ENCODE measurements at regions not wholly inside any gene's neighbourhood (a gene's known extent, or its start where the extent isn't known, plus 50 kb on each side); places are given as distances from the start of the nearest gene placed in this dataset.
A peak's percentile ranks its signal among the peaks of the same experiment; 100 is the strongest.

DNA sequence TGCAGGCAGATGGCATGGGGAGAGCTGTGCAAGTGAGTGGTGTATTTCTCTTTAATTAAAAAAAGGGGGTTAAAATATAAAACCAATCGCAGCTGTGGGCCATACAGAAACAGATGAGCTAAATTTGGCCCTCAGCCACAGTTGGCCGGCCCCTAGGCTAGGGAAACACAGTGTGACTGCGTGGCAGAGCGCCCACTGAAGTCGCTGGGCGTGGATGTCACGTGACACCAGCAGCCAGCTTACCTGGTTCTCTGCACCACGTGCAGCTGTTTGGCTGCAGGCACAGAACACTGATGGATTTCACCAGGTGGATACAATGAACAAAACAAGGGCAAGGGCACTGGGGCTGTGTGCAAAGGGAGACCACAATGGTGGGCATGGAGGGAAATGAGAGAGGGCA lies 119.3 kb upstream of the ZNF746 start:
- H3K4me1 ChIP-seq (ENCODE audit: insufficient read depth, low read length, poor library complexity, severe bottlenecking) = peaks cover 3% of the 10 kb centered on the region
- no peak overlapping the region for H3K9ac ChIP-seq (ENCODE audit: low read depth, low read length, poor library complexity, severe bottlenecking)
- H3K9me2 ChIP-seq (replicated peaks; ENCODE audit: low read depth, low read length) = no peaks in the 10 kb centered on the region
- H3K4me3 ChIP-seq (ENCODE audit: low read length, poor library complexity, severe bottlenecking) = no peak overlapping the region
- H3K9me3 ChIP-seq (ENCODE audit: insufficient read depth, low read depth, low read length) = no peaks in the 10 kb centered on the region
- H3K27me3 ChIP-seq (ENCODE audit: insufficient read depth, low read length, poor library complexity, severe bottlenecking) = no peaks in the 10 kb centered on the region
- H2AFZ ChIP-seq (ENCODE audit: low read length) = no peak overlapping the region
- H3F3A ChIP-seq (ENCODE audit: low read depth) = no peaks in the 10 kb centered on the region
- H3K4me2 ChIP-seq (ENCODE audit: low read depth, low read length, poor library complexity, severe bottlenecking) = no peak overlapping the region
- no peak for TF ChIP-seq EZH2phosphoT487 (IDR thresholded peaks at IDR 0.05; ENCODE audit: borderline replicate concordance)
- TF ChIP-seq, protein P1, sequence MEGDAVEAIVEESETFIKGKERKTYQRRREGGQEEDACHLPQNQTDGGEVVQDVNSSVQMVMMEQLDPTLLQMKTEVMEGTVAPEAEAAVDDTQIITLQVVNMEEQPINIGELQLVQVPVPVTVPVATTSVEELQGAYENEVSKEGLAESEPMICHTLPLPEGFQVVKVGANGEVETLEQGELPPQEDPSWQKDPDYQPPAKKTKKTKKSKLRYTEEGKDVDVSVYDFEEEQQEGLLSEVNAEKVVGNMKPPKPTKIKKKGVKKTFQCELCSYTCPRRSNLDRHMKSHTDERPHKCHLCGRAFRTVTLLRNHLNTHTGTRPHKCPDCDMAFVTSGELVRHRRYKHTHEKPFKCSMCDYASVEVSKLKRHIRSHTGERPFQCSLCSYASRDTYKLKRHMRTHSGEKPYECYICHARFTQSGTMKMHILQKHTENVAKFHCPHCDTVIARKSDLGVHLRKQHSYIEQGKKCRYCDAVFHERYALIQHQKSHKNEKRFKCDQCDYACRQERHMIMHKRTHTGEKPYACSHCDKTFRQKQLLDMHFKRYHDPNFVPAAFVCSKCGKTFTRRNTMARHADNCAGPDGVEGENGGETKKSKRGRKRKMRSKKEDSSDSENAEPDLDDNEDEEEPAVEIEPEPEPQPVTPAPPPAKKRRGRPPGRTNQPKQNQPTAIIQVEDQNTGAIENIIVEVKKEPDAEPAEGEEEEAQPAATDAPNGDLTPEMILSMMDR (conservative IDR thresholded peaks at IDR 0.05; ENCODE audit: low read length) = no peak
- peaks cover 14% of the 10 kb centered on the region; the same call in 1 of the 2 replicates for H3K79me2 ChIP-seq (ENCODE audit: insufficient read depth, low read length)
- H4K20me1 ChIP-seq (ENCODE audit: insufficient read depth, low read length, poor library complexity, severe bottlenecking) = peaks cover 12% of the 10 kb centered on the region
- peaks cover 88% of the 10 kb centered on the region; the same call in 1 of the 2 replicates for H3K36me3 ChIP-seq (ENCODE audit: insufficient read depth, low read length)

- TF ChIP-seq, protein P1 (conservative IDR thresholded peaks at IDR 0.05; ENCODE audit: low read length) = peak; percentile 29; the same call in 1 of the 2 replicates
- no peak for TF ChIP-seq EZH2phosphoT487 (IDR thresholded peaks at IDR 0.05; ENCODE audit: borderline replicate concordance)
Observed at GRCh38 chr7:149615690-149616270, 118.2 kb upstream of the ZNF746 start.

DNA sequence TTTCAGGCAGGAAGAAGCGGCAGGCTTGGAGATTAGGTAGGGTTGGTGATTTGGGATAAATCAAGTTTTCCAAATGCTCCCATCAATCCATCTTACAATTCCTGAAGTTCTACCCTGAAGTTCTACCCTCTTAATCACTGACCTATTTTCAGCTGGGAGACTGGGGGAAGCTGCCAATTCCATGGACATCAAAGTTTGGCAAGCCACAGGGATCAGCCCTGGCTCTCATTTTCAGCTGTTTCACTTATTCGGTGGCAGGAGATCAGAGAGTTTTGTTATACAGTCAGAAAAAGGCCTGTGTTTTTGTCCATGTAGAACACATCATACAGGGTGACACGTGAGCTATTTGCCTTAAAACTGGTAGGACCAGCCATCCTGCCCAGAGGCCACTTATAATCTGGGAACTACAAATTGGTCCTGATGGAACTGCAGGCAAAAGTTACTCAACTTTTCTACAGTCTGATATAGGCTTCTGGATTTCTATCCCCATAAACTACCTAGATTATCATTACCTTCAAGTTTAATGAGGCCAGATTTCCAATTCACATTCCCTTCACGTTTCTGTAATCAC lies 112.9 kb upstream of the ZNF746 start:
- Histone ChIP-seq H2AFZ (ENCODE audit: low read length) (no peak overlapping the region), H3F3A (ENCODE audit: low read depth) (no peaks in the 10 kb centered on the region), H3K9me3 (ENCODE audit: insufficient read depth, low read depth, low read length) (no peaks in the 10 kb centered on the region), H3K4me3 (ENCODE audit: low read length, poor library complexity, severe bottlenecking) (no peak overlapping the region), H3K27me3 (ENCODE audit: insufficient read depth, low read length, poor library complexity, severe bottlenecking) (no peaks in the 10 kb centered on the region), H4K20me1 (ENCODE audit: insufficient read depth, low read length, poor library complexity, severe bottlenecking) (peaks cover 3% of the 10 kb centered on the region), H3K36me3 (ENCODE audit: insufficient read depth, low read length) (peaks cover 87% of the 10 kb centered on the region; the same call in 1 of the 2 replicates), H3K9me2 (replicated peaks; ENCODE audit: low read depth, low read length) (no peaks in the 10 kb centered on the region), H3K4me2 (ENCODE audit: low read depth, low read length, poor library complexity, severe bottlenecking) (no peak overlapping the region), H3K9ac (ENCODE audit: low read depth, low read length, poor library complexity, severe bottlenecking) (no peak overlapping the region), H3K4me1 (ENCODE audit: insufficient read depth, low read length, poor library complexity, severe bottlenecking) (no peaks in the 10 kb centered on the region), H3K79me2 (ENCODE audit: insufficient read depth, low read length) (no peaks in the 10 kb centered on the region)
- TF ChIP-seq EZH2phosphoT487 (IDR thresholded peaks at IDR 0.05; ENCODE audit: borderline replicate concordance) = no peak
- TF ChIP-seq, protein P1 (conservative IDR thresholded peaks at IDR 0.05; ENCODE audit: low read length) = no peak

More at GRCh38 chr7:149615690-149616270, 118.2 kb upstream of the ZNF746 start:
- no peak overlapping the region for H3K4me3 ChIP-seq (ENCODE audit: low read length, poor library complexity, severe bottlenecking)
- H3K9ac ChIP-seq (ENCODE audit: low read depth, low read length, poor library complexity, severe bottlenecking) = no peak overlapping the region
- no peaks in the 10 kb centered on the region for H3K9me3 ChIP-seq (ENCODE audit: insufficient read depth, low read depth, low read length)
- H3F3A ChIP-seq (ENCODE audit: low read depth) = no peaks in the 10 kb centered on the region
- no peaks in the 10 kb centered on the region for H3K4me1 ChIP-seq (ENCODE audit: insufficient read depth, low read length, poor library complexity, severe bottlenecking)
- no peak overlapping the region for H2AFZ ChIP-seq (ENCODE audit: low read length)
- H3K27me3 ChIP-seq (ENCODE audit: insufficient read depth, low read length, poor library complexity, severe bottlenecking) = no peaks in the 10 kb centered on the region
- no peaks in the 10 kb centered on the region for H3K9me2 ChIP-seq (replicated peaks; ENCODE audit: low read depth, low read length)
- peaks cover 96% of the 10 kb centered on the region; the same call in 1 of the 2 replicates for H3K36me3 ChIP-seq (ENCODE audit: insufficient read depth, low read length)
- peaks cover 8% of the 10 kb centered on the region; the same call in 1 of the 2 replicates for H3K79me2 ChIP-seq (ENCODE audit: insufficient read depth, low read length)
- no peak overlapping the region for H3K4me2 ChIP-seq (ENCODE audit: low read depth, low read length, poor library complexity, severe bottlenecking)
- peaks cover 8% of the 10 kb centered on the region for H4K20me1 ChIP-seq (ENCODE audit: insufficient read depth, low read length, poor library complexity, severe bottlenecking)
